H1 (cell line): ENCODE measurements at regions not wholly inside any gene's neighbourhood (a gene's known extent, or its start where the extent isn't known, plus 50 kb on each side); places are given as distances from the start of the nearest gene placed in this dataset.

Source experiments
- CTCF ChIA-PET: fragments of 300-600 bp; sonication (Branson Sonifier 250); formaldehyde crosslinking; loops from one replicate; lab custom pipeline; 2021; ENCODE audit not compliant: partially characterized antibody; lab: Charles Lee
- POLR2A ChIA-PET: fragments of 300-600 bp; sonication (Branson Sonifier 250); formaldehyde crosslinking; loops from one replicate; lab custom pipeline; 2021; ENCODE audit warnings: inconsistent platforms; ENCODE audit not compliant: partially characterized antibody; lab: Charles Lee
- DNase-seq, 2 experiments: peaks; one replicate each; pipeline versions ENCODE4 v3.0.0 to v3.0.0-alpha.2; 2010 to 2022; ENCODE audit warnings: low spot score in 2 of 2, low read depth in 1 of 2, mixed read lengths in 1 of 2
- FAIRE-seq: peaks from 2 replicates; lab custom pipeline; 2011; peaks lifted over from hg19 to GRCh38; lab: Jason Lieb, UNC
- H2AFZ ChIP-seq: 2 replicates; pipeline ENCODE4 v1.8.1; 2012; ENCODE audit warnings: low read length, inconsistent platforms
- H2AK5ac ChIP-seq: 2 replicates; pipeline ENCODE4 v1.6.1; 2013; ENCODE audit warnings: low read depth, low read length
- H2BK120ac ChIP-seq: replicated peaks from 2 replicates; pipeline ENCODE3; 2013; ENCODE audit warnings: low read depth, low read length, inconsistent platforms
- H2BK12ac ChIP-seq: 2 replicates; pipeline ENCODE4 v1.6.1; 2013; ENCODE audit warnings: low read depth, low read length
- H2BK15ac ChIP-seq: 2 replicates; pipeline ENCODE4 v1.6.1; 2013; ENCODE audit warnings: low read length
- H2BK20ac ChIP-seq: 2 replicates; pipeline ENCODE4 v1.6.1; 2013; ENCODE audit warnings: low read length
- H2BK5ac ChIP-seq: 2 replicates; pipeline ENCODE4 v1.6.1; 2013; ENCODE audit warnings: low read depth, low read length
- H3K14ac ChIP-seq: 2 replicates; pipeline ENCODE4 v1.6.1; 2013; ENCODE audit warnings: inconsistent platforms; ENCODE audit not compliant: insufficient read length
- H3K18ac ChIP-seq: 2 replicates; pipeline ENCODE4 v1.6.1; 2013; ENCODE audit warnings: low read length; ENCODE audit errors: extremely low read depth
- H3K23ac ChIP-seq: 2 replicates; pipeline ENCODE4 v1.6.1; 2013; ENCODE audit warnings: inconsistent platforms; ENCODE audit not compliant: insufficient read length
- H3K23me2 ChIP-seq: 2 replicates; pipeline ENCODE4 v1.6.1; 2013; ENCODE audit warnings: low read depth, low read length
- H3K27ac ChIP-seq: 2 replicates; pipeline ENCODE4 v1.6.1; 2011; ENCODE audit warnings: low read depth, low read length, inconsistent platforms
- H3K27me3 ChIP-seq, 4 experiments: replicated peaks in 1 of 4; 1 replicate in 1 of 4; 2 replicates in 3 of 4; pipeline versions ENCODE4 v1.6.1 to v1.8.1; 2011 to 2013; ENCODE audit warnings: low read length in 3 of 4, mild to moderate bottlenecking in 3 of 4, inconsistent platforms in 2 of 4, mixed read lengths in 2 of 4, moderate library complexity in 1 of 4; ENCODE audit not compliant: control insufficient read depth in 3 of 4, insufficient read depth in 3 of 4; ENCODE audit errors: extremely low read depth in 1 of 4
- H3K36me3 ChIP-seq, 4 experiments: 2 replicates each; pipeline versions ENCODE4 v1.6.1 to v1.8.1; 2011 to 2013; ENCODE audit warnings: mild to moderate bottlenecking in 4 of 4, low read length in 3 of 4, moderate library complexity in 2 of 4, control low read depth in 1 of 4, inconsistent platforms in 1 of 4; ENCODE audit not compliant: insufficient read depth in 4 of 4, control insufficient read depth in 2 of 4
- H3K4ac ChIP-seq: replicated peaks from 2 replicates; pipeline ENCODE3; 2013; ENCODE audit warnings: low read length, low read depth, mixed read lengths, inconsistent platforms; ENCODE audit not compliant: insufficient read length
- H3K4me1 ChIP-seq, 4 experiments: replicated peaks in 1 of 4; 1 replicate in 1 of 4; 2 replicates in 3 of 4; pipeline versions ENCODE4 v1.6.1 to v1.8.1; 2011 to 2013; ENCODE audit warnings: low read length in 3 of 4, inconsistent platforms in 2 of 4, mixed read lengths in 1 of 4; ENCODE audit not compliant: insufficient read depth in 4 of 4, control insufficient read depth in 3 of 4
- H3K4me2 ChIP-seq, 2 experiments: 2 replicates each; pipeline versions ENCODE4 v1.6.1 to v1.8.1; 2011 to 2013; ENCODE audit warnings: low read depth in 2 of 2, low read length in 2 of 2, control low read depth in 1 of 2, inconsistent platforms in 1 of 2, mild to moderate bottlenecking in 1 of 2; ENCODE audit not compliant: insufficient read depth in 1 of 2
- H3K4me3 ChIP-seq, 4 experiments: fragments of 200-600, 300-600 bp in 1 of 4; sonication (generic), shearing (Covaris generic), sonication (Bioruptor Twin) in 1 of 4; 2 replicates each; pipeline versions ENCODE4 v1.5.1 to v1.8.1; 2011 to 2016; ENCODE audit warnings: low read length in 4 of 4, low read depth in 3 of 4, control low read depth in 2 of 4, inconsistent platforms in 2 of 4, mild to moderate bottlenecking in 2 of 4, mixed read lengths in 1 of 4, moderate library complexity in 1 of 4; ENCODE audit not compliant: insufficient read depth in 2 of 4; ENCODE audit errors: extremely low read depth in 1 of 4
- H3K56ac ChIP-seq: replicated peaks from 2 replicates; pipeline ENCODE3; 2013; ENCODE audit warnings: low read depth, mild to moderate bottlenecking, mixed read lengths, low read length, inconsistent platforms; ENCODE audit not compliant: insufficient read length
- H3K79me1 ChIP-seq: 2 replicates; pipeline ENCODE4 v1.6.1; 2013; ENCODE audit warnings: low read depth, low read length, control low read depth
- H3K79me2 ChIP-seq, 2 experiments: 2 replicates each; pipeline versions ENCODE4 v1.6.1 to v1.8.1; 2012 to 2013; ENCODE audit warnings: low read length in 2 of 2, mild to moderate bottlenecking in 2 of 2, inconsistent platforms in 1 of 2; ENCODE audit not compliant: insufficient read depth in 2 of 2, control insufficient read depth in 1 of 2
- H3K9ac ChIP-seq, 4 experiments: replicated peaks in 1 of 4; 1 replicate in 1 of 4; 2 replicates in 3 of 4; pipeline versions ENCODE4 v1.6.1 to v1.8.1; 2011 to 2013; ENCODE audit warnings: low read depth in 3 of 4, low read length in 3 of 4, control low read depth in 2 of 4, mild to moderate bottlenecking in 2 of 4, moderate library complexity in 2 of 4, inconsistent platforms in 1 of 4; ENCODE audit errors: extremely low read depth in 1 of 4
- H3K9me3 ChIP-seq, 2 experiments: 2 replicates each; pipeline versions ENCODE4 v1.6.1 to v1.8.1; 2012 to 2013; ENCODE audit warnings: mild to moderate bottlenecking in 2 of 2, moderate library complexity in 2 of 2, control low read depth in 1 of 2, inconsistent platforms in 1 of 2, low read depth in 1 of 2, low read length in 1 of 2, mixed read lengths in 1 of 2; ENCODE audit not compliant: insufficient read depth in 2 of 2
- H4K20me1 ChIP-seq, 2 experiments: replicated peaks in 1 of 2; 2 replicates each; pipeline versions ENCODE3 to v1.8.1; 2011 to 2013; ENCODE audit warnings: inconsistent platforms in 2 of 2, low read length in 2 of 2, mild to moderate bottlenecking in 1 of 2; ENCODE audit not compliant: insufficient read depth in 2 of 2, control insufficient read depth in 1 of 2
- H4K5ac ChIP-seq: 2 replicates; pipeline ENCODE4 v1.6.1; 2013; ENCODE audit warnings: low read length, low read depth, mixed read lengths, inconsistent platforms; ENCODE audit not compliant: insufficient read length
- H4K8ac ChIP-seq: 2 replicates; pipeline ENCODE4 v1.8.0; 2013; ENCODE audit warnings: mild to moderate bottlenecking, moderate library complexity, low read length, inconsistent platforms; ENCODE audit not compliant: insufficient read depth; ENCODE audit errors: extremely low read depth
- H4K91ac ChIP-seq: replicated peaks from 2 replicates; pipeline ENCODE3; 2013; ENCODE audit warnings: low read length, mixed read lengths, inconsistent platforms; ENCODE audit not compliant: insufficient read length
- ATF3 ChIP-seq: IDR thresholded peaks from 2 replicates; pipeline ENCODE4 v1.6.1; 2011; ENCODE audit warnings: low read depth, mild to moderate bottlenecking, low read length; ENCODE audit not compliant: insufficient read depth
- CBX5 ChIP-seq: fragments of 300-800, 300-1000 bp; sonication (generic); IDR thresholded peaks from 2 replicates; pipeline ENCODE4 v1.7.1; 2016; ENCODE audit warnings: antibody characterized with exemption, low read length, low read depth
- CHD2 ChIP-seq: IDR thresholded peaks from 2 replicates; pipeline ENCODE4 v1.6.1; 2012; ENCODE audit warnings: low read length, improper control_type of control experiment
- EZH2 ChIP-seq: fragments of 200-600 bp; sonication (generic); IDR thresholded peaks from 2 replicates; pipeline ENCODE4 v1.7.1; 2012; ENCODE audit warnings: low read depth, mild to moderate bottlenecking, moderate library complexity, low read length, inconsistent platforms; ENCODE audit not compliant: severe bottlenecking
- GABPA ChIP-seq: IDR thresholded peaks from 2 replicates; pipeline ENCODE4 v1.6.1; 2011; ENCODE audit warnings: mild to moderate bottlenecking, low read length, moderate library complexity, borderline replicate concordance; ENCODE audit not compliant: insufficient read depth
- KDM4A ChIP-seq: IDR thresholded peaks from one replicate; pipeline ENCODE4 v1.7.1; 2012; ENCODE audit warnings: low read depth, mild to moderate bottlenecking, moderate library complexity, low read length, inconsistent platforms; ENCODE audit not compliant: severe bottlenecking
- NANOG ChIP-seq: IDR thresholded peaks from 2 replicates; pipeline ENCODE4 v1.6.1; 2011; ENCODE audit warnings: low read length, low read depth, mild to moderate bottlenecking, inconsistent platforms; ENCODE audit not compliant: insufficient read depth, poor library complexity, severe bottlenecking
- RNF2 ChIP-seq: fragments of 200-900, 300-1000 bp; sonication (generic); IDR thresholded peaks from 2 replicates; pipeline ENCODE4 v1.7.1; 2016; ENCODE audit warnings: borderline replicate concordance, low read depth, mild to moderate bottlenecking, antibody characterized with exemption, low read length; ENCODE audit not compliant: poor library complexity, severe bottlenecking; ENCODE audit errors: missing control alignments
- RXRA ChIP-seq: IDR thresholded peaks from 2 replicates; pipeline ENCODE4 v1.6.1; 2011; ENCODE audit warnings: low read depth, mild to moderate bottlenecking, low read length, moderate library complexity; ENCODE audit not compliant: insufficient read depth
- SIX5 ChIP-seq: IDR thresholded peaks from 2 replicates; pipeline ENCODE4 v1.6.1; 2011; ENCODE audit warnings: mild to moderate bottlenecking, low read depth, low read length
- SP1 ChIP-seq: IDR thresholded peaks from 2 replicates; pipeline ENCODE4 v1.6.1; 2011; ENCODE audit warnings: low read depth, low read length
- TAF7 ChIP-seq: optimal IDR thresholded peaks from 2 replicates; pipeline ENCODE3; 2011; ENCODE audit warnings: low read depth, mild to moderate bottlenecking, inconsistent platforms, low read length, moderate library complexity, borderline replicate concordance
- TBP ChIP-seq: IDR thresholded peaks from 2 replicates; pipeline ENCODE4 v1.6.1; 2011; ENCODE audit warnings: low read depth, low read length, improper control_type of control experiment
- WGBS, 2 experiments: shearing (Covaris generic) in 1 of 2; methylation state at CpG; one replicate each; pipeline versions ENCODE4 v1.1.6 to v1.1.7; 2013 to 2015; ENCODE audit warnings: low lambda C conversion rate in 2 of 2, mixed read lengths in 2 of 2, inconsistent platforms in 1 of 2, low coverage in 1 of 2, missing lambda C conversion rate in 1 of 2; ENCODE audit not compliant: insufficient replicate concordance in 2 of 2, insufficient coverage in 1 of 2, insufficient read length in 1 of 2; ENCODE audit errors: extremely low coverage in 1 of 2, missing lambda C conversion rate in 1 of 2; 5-methylcytosine and 5-hydroxymethylcytosine counted together

DNA sequence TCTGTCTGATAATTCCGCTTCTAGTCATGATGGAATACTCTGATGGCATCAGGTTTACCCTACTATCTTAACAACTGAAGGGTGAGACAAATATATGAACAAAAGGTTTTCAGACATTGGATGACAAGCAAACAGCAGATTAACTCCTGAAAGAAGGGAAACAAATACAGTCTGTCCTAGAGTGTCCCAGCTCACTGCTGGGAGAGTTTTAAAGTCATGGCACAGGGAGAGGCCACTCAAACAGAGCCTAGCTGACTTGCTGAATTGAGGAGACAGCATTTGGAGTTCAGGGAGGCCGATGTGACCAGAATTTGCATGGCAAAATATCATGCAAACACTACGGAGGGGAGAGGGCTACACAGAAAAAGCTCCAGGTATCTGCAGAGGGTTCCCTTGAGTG, 73.1 kb downstream of the MDH2 start:
- H3K4me2 ChIP-seq: no peak overlapping the region
- no peak overlapping the region for H2BK12ac ChIP-seq
- no peak overlapping the region for H2BK120ac ChIP-seq
- no peak overlapping the region for H3K56ac ChIP-seq
- H3K36me3 ChIP-seq: no peaks in the 10 kb centered on the region
- no peak overlapping the region for H3K4ac ChIP-seq
- no peak overlapping the region for H2AK5ac ChIP-seq
- POLR2A ChIA-PET: no interaction called here
- no peaks in the 10 kb centered on the region for H3K79me1 ChIP-seq
- no peak overlapping the region for H3K23ac ChIP-seq
- no peaks in the 10 kb centered on the region for H3K79me2 ChIP-seq
- no peaks in the 10 kb centered on the region for H3K4me1 ChIP-seq
- H3K27me3 ChIP-seq: no peaks in the 10 kb centered on the region
- no peak for DNase-seq
- no peak overlapping the region for H2BK20ac ChIP-seq
- no peak overlapping the region for H2BK15ac ChIP-seq
- 94% methylated on average over 3 of the region's 3 CpGs; no CpG with 5 or more reads in 1 of the 2 experiments for WGBS, 2 experiments
- no peak overlapping the region for H4K91ac ChIP-seq
- H4K8ac ChIP-seq: no peak overlapping the region
- H3K14ac ChIP-seq: no peak overlapping the region
- no peak overlapping the region for H3K27ac ChIP-seq
- H3K9ac ChIP-seq: no peak overlapping the region
- H3K9me3 ChIP-seq: no peaks in the 10 kb centered on the region
- no peak for TF ChIP-seq TBP
- TF ChIP-seq RXRA: no peak
- TF ChIP-seq EZH2: no peak
- no peak for TF ChIP-seq TAF7
- TF ChIP-seq KDM4A: no peak
- no peak for TF ChIP-seq NANOG
- no peak for TF ChIP-seq SP1
- no peak for TF ChIP-seq CBX5
- no peak for TF ChIP-seq CHD2
- TF ChIP-seq ATF3: no peak
- no peak for TF ChIP-seq SIX5
- TF ChIP-seq GABPA: no peak
- TF ChIP-seq RNF2: no peak
- H2AFZ ChIP-seq: no peak overlapping the region; the same call in none of the 2 replicates
- H4K20me1 ChIP-seq: no peaks in the 10 kb centered on the region
- CTCF ChIA-PET: interaction anchor here (1.1 kb wide), 1 partner anchor 9 kb away, joined by 4 read pairs; no protein-coding TSS in a partner anchor
- H4K5ac ChIP-seq: no peak overlapping the region
- no peak overlapping the region for H3K18ac ChIP-seq
- H2BK5ac ChIP-seq: no peak overlapping the region
- H3K4me3 ChIP-seq: no peak overlapping the region
- no peak for FAIRE-seq
- H3K23me2 ChIP-seq: no peaks in the 10 kb centered on the region
